B cell (primary cell): ENCODE measurements at regions not wholly inside any gene's neighbourhood (a gene's known extent, or its start where the extent isn't known, plus 50 kb on each side); places are given as distances from the start of the nearest gene placed in this dataset.

Experiments used
- ATAC-seq: fragments of 200-7000 bp; cut with Tn5 transposase; one replicate; pipeline ENCODE4 v1.10.0; 2021; ENCODE audit warnings: low read depth, mild to moderate bottlenecking, moderate number of reproducible peaks, moderate library complexity
- CTCF ChIA-PET: fragments of 350-600 bp; sonication (Branson Sonifier 250); formaldehyde crosslinking; loops from one replicate; lab custom pipeline; 2021; ENCODE audit warnings: antibody characterized with exemption, inconsistent platforms; lab: Charles Lee
- POLR2A ChIA-PET: fragments of 350-600 bp; sonication (Branson Sonifier 250); formaldehyde crosslinking; loops from one replicate; lab custom pipeline; 2021; ENCODE audit warnings: antibody characterized with exemption; lab: Charles Lee
- DNase-seq: peaks from one replicate; pipeline ENCODE4 v3.0.0; 2013
- H2AFZ ChIP-seq: 2 replicates; pipeline ENCODE4 v1.6.1; 2012; ENCODE audit warnings: mild to moderate bottlenecking, low read depth, low read length; ENCODE audit not compliant: insufficient read depth, poor library complexity, severe bottlenecking
- H3K27ac ChIP-seq, 2 donors: 1 replicate in 1 of 2; 2 replicates in 1 of 2; pipeline ENCODE4 v1.5.1; 2012 to 2013; ENCODE audit warnings: low read length in 2 of 2, mild to moderate bottlenecking in 2 of 2, moderate library complexity in 1 of 2
- H3K27me3 ChIP-seq, 4 experiments: fragments of 200-600 bp in 1 of 4; sonication (generic) in 1 of 4; replicated peaks in 1 of 4; 1 replicate in 2 of 4; 2 replicates in 2 of 4; pipeline versions ENCODE4 v1.6.1 to v1.7.0; 2013 to 2016; ENCODE audit warnings: low read length in 3 of 4, mild to moderate bottlenecking in 2 of 4, mixed read lengths in 1 of 4, moderate library complexity in 1 of 4; ENCODE audit not compliant: insufficient read depth in 4 of 4, control insufficient read depth in 3 of 4; ENCODE audit errors: control extremely low read depth in 1 of 4
- H3K36me3 ChIP-seq, 2 experiments: replicated peaks in 1 of 2; 1 replicate in 1 of 2; 2 replicates in 1 of 2; pipeline versions ENCODE4 v1.6.1 to v1.7.1; 2013; ENCODE audit warnings: low read length in 1 of 2; ENCODE audit not compliant: insufficient read depth in 2 of 2, control insufficient read depth in 1 of 2; ENCODE audit errors: control extremely low read depth in 1 of 2, extremely low read depth in 1 of 2
- H3K4me1 ChIP-seq, 2 donors: fragments of 200-600 bp in 1 of 2; sonication (generic) in 1 of 2; 1 replicate in 1 of 2; 2 replicates in 1 of 2; pipeline versions ENCODE4 v1.5.1 to v1.6.1; 2013 to 2017; ENCODE audit warnings: low read length in 2 of 2; ENCODE audit not compliant: control insufficient read depth in 2 of 2, insufficient read depth in 2 of 2
- H3K4me2 ChIP-seq: replicated peaks from 2 replicates; pipeline ENCODE3; 2012; ENCODE audit warnings: mild to moderate bottlenecking, low read depth, low read length; ENCODE audit not compliant: poor library complexity, severe bottlenecking
- H3K4me3 ChIP-seq, 5 experiments: fragments of 200-600 bp in 1 of 5; sonication (generic) in 1 of 5; 1 replicate in 3 of 5; 2 replicates in 2 of 5; pipeline versions ENCODE4 v1.5.1 to v1.7.0; 2011 to 2016; ENCODE audit warnings: low read length in 4 of 5, mild to moderate bottlenecking in 4 of 5, low read depth in 2 of 5, control low read depth in 1 of 5, moderate library complexity in 1 of 5; ENCODE audit not compliant: insufficient read depth in 1 of 5; ENCODE audit errors: control extremely low read depth in 1 of 5, extremely low read depth in 1 of 5
- H3K79me2 ChIP-seq: fragments of 200-600 bp; sonication (generic); one replicate; pipeline ENCODE4 v1.6.0; 2016; ENCODE audit warnings: low read length; ENCODE audit not compliant: control insufficient read depth, insufficient read depth
- H3K9ac ChIP-seq: fragments of 200-600 bp; sonication (generic); 2 replicates; pipeline ENCODE4 v1.6.1; 2017; ENCODE audit warnings: mild to moderate bottlenecking, low read length, moderate library complexity
- H3K9me3 ChIP-seq, 3 donors: one replicate each; pipeline versions ENCODE4 v1.6.1 to v1.7.1; 2013; ENCODE audit warnings: low read length in 2 of 3; ENCODE audit not compliant: control insufficient read depth in 2 of 3, insufficient read depth in 1 of 3; ENCODE audit errors: control extremely low read depth in 1 of 3
- H4K20me1 ChIP-seq: 2 replicates; pipeline ENCODE4 v1.6.0; 2012; ENCODE audit warnings: mild to moderate bottlenecking, low read length; ENCODE audit not compliant: insufficient read depth, control insufficient read depth, poor library complexity, severe bottlenecking
- H3K27ac Mint-ChIP-seq: one replicate; pipeline ENCODE4 v1.8.0; 2021; ENCODE audit warnings: mixed read lengths
- H3K27me3 Mint-ChIP-seq: one replicate; pipeline ENCODE4 v1.8.0; 2021; ENCODE audit warnings: mixed read lengths
- H3K4me1 Mint-ChIP-seq: one replicate; pipeline ENCODE4 v1.8.0; 2021; ENCODE audit warnings: mixed read lengths
- H3K4me3 Mint-ChIP-seq: one replicate; pipeline ENCODE4 v1.8.0; 2021; ENCODE audit warnings: mixed read lengths
- H3K9me3 Mint-ChIP-seq: one replicate; pipeline ENCODE4 v1.8.0; 2022; ENCODE audit warnings: mixed read lengths; ENCODE audit not compliant: insufficient read depth
- EZH2 ChIP-seq: IDR thresholded peaks from 2 replicates; pipeline ENCODE4 v1.6.1; 2012; ENCODE audit warnings: borderline replicate concordance, low read depth, mild to moderate bottlenecking, moderate library complexity, low read length; ENCODE audit not compliant: insufficient read depth, poor library complexity, severe bottlenecking
- WGBS: methylation state at CpG from one replicate; pipeline ENCODE4 v1.1.5; 2013; ENCODE audit warnings: missing lambda C conversion rate; ENCODE audit not compliant: insufficient coverage; 5-methylcytosine and 5-hydroxymethylcytosine counted together
- intact Hi-C: fragments of 100-400 bp; cut with micrococcal nuclease; formaldehyde crosslinking; loops from one replicate; pipeline ENCODE4 v1.10.0; 2022
- TF ChIP-seq, protein P1 (sequence below): fragments of 200-600 bp; IDR thresholded peaks from one replicate; pipeline ENCODE4 v1.8.0; 2022; ENCODE audit warnings: antibody characterized with exemption, mild to moderate bottlenecking

DNA sequence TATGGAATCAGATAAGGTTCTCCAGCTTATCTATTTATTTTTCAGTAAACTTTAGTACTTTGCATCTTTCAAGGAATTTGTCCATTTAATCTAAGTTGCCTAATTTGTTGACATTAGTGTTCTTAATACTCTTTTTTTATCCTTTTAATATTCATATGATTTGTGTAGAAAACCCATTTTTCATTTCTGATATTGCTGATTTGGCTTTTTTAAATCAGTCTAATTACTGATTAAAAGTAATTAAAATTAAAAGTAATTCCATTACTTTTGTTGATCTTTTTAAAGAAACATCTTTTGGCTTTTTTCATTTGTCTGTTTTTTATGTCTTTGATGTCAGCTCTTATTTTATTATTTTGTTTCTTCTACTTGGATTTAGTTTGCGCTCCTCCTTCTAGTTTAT is 101.2 kb downstream of the CGGBP1 start:
- ChIA-PET CTCF (no interaction called here), POLR2A (no interaction called here)
- no peak overlapping the region for H2AFZ ChIP-seq
- H3K4me1 ChIP-seq: no peaks in the 10 kb centered on the region
- no peaks in the 10 kb centered on the region for H3K27me3 ChIP-seq
- H3K9me3 ChIP-seq: no peaks in the 10 kb centered on the region
- Mint-ChIP-seq H3K4me3 (no peak overlapping the region), H3K9me3 (no peaks in the 10 kb centered on the region), H3K27me3 (peaks cover 12% of the 10 kb centered on the region), H3K4me1 (no peaks in the 10 kb centered on the region), H3K27ac (no peak overlapping the region)
- whole genome bisulfite sequencing: no CpG with 5 or more reads among the region's 1 CpG
- intact Hi-C loops: no loop called here
- DNase-seq (no peak), ATAC-seq (no peak)
- no peak overlapping the region for H3K27ac ChIP-seq
- no peaks in the 10 kb centered on the region for H3K79me2 ChIP-seq
- H4K20me1 ChIP-seq: no peaks in the 10 kb centered on the region
- no peak overlapping the region for H3K9ac ChIP-seq
- TF ChIP-seq EZH2: no peak
- TF ChIP-seq, protein P1, sequence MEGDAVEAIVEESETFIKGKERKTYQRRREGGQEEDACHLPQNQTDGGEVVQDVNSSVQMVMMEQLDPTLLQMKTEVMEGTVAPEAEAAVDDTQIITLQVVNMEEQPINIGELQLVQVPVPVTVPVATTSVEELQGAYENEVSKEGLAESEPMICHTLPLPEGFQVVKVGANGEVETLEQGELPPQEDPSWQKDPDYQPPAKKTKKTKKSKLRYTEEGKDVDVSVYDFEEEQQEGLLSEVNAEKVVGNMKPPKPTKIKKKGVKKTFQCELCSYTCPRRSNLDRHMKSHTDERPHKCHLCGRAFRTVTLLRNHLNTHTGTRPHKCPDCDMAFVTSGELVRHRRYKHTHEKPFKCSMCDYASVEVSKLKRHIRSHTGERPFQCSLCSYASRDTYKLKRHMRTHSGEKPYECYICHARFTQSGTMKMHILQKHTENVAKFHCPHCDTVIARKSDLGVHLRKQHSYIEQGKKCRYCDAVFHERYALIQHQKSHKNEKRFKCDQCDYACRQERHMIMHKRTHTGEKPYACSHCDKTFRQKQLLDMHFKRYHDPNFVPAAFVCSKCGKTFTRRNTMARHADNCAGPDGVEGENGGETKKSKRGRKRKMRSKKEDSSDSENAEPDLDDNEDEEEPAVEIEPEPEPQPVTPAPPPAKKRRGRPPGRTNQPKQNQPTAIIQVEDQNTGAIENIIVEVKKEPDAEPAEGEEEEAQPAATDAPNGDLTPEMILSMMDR: no peak
- H3K4me2 ChIP-seq: no peak overlapping the region
- no peak overlapping the region for H3K4me3 ChIP-seq
- H3K36me3 ChIP-seq: no peaks in the 10 kb centered on the region

DNA sequence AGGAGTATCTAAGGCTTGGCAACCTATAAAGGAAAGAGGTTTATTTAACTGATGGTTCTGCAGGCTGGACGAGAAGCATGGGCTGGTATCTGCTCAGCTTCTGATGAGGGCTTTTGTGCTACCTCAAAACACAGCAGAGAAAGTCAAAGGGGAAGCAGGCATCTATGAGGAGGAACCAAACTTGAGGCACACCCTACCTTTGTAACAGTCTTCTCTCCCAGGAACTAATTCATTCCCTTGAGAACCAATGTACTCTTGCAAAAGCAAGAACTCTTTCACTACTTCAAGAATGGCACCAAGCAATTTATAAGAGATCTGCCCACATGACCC is 109.0 kb downstream of the CGGBP1 start:
- H3K4me1 Mint-ChIP-seq: peaks cover 19% of the 10 kb centered on the region

More for the DNA sequence above, 109.0 kb downstream of the CGGBP1 start:
- H3K27ac Mint-ChIP-seq: peak overlapping the region; percentile 73
- POLR2A ChIA-PET: no interaction called here
- H3K4me3 Mint-ChIP-seq: peak overlapping the region; percentile 54
- no peaks in the 10 kb centered on the region for H3K27me3 ChIP-seq
- no peaks in the 10 kb centered on the region for H4K20me1 ChIP-seq
- peak overlapping the region; percentile 19 for H3K9ac ChIP-seq
- TF ChIP-seq, protein P1: no peak
- no peak for TF ChIP-seq EZH2
- DNase-seq (no peak), ATAC-seq (peak; percentile 63)
- no peaks in the 10 kb centered on the region for H3K36me3 ChIP-seq
- peak overlapping the region; percentile 53 for H2AFZ ChIP-seq
- no peaks in the 10 kb centered on the region for H3K79me2 ChIP-seq
- intact Hi-C loops: no loop called here
- no CpG with 5 or more reads among the region's 1 CpG for whole genome bisulfite sequencing
- peak overlapping the region in 3 of 5 experiments; percentile 16 to 28 (median 16) for H3K4me3 ChIP-seq
- H3K9me3 ChIP-seq: no peaks in the 10 kb centered on the region
- CTCF ChIA-PET: no interaction called here
- peak overlapping the region in 1 of 2 donors; percentile 13 for H3K27ac ChIP-seq
- peaks cover 11% of the 10 kb centered on the region in 2 donors for H3K4me1 ChIP-seq
- peak overlapping the region; percentile 42 for H3K4me2 ChIP-seq
- H3K9me3 Mint-ChIP-seq: no peaks in the 10 kb centered on the region
- H3K27me3 Mint-ChIP-seq: no peaks in the 10 kb centered on the region
